Activated CD8-positive, alpha-beta T cell treated with anti-CD3 and anti-CD28 coated beads for 36 hours (primary cell): ENCODE measurements at regions not wholly inside any gene's neighbourhood (a gene's known extent, or its start where the extent isn't known, plus 50 kb on each side); places are given as distances from the start of the nearest gene placed in this dataset.
"Not testable (repeated sequence)": the region's sequence is repeated elsewhere in the genome, so short reads cannot be mapped to it uniquely, and the experiment has no call there.

ENCODE experiments used
- ATAC-seq: fragments of 200-7000 bp; cut with Tn5 transposase; one replicate; pipeline ENCODE4 v1.10.0; 2021; ENCODE audit warnings: mild to moderate bottlenecking, moderate library complexity
- CTCF ChIA-PET: fragments of 350-600 bp; sonication (Branson Sonifier 250); formaldehyde crosslinking; loops from one replicate; lab custom pipeline; 2021; ENCODE audit warnings: antibody characterized with exemption; lab: Charles Lee
- POLR2A ChIA-PET: fragments of 350-600 bp; sonication (Branson Sonifier 250); formaldehyde crosslinking; loops from one replicate; lab custom pipeline; 2021; ENCODE audit warnings: antibody characterized with exemption; lab: Charles Lee
- DNase-seq: peaks from one replicate; pipeline ENCODE4 v3.0.0-alpha.2; 2020
- H3K27ac Mint-ChIP-seq: one replicate; pipeline ENCODE4 v1.8.0; 2021; ENCODE audit warnings: mild to moderate bottlenecking, mixed read lengths
- H3K27me3 Mint-ChIP-seq: one replicate; pipeline ENCODE4 v1.8.0; 2021; ENCODE audit warnings: mixed read lengths
- H3K36me3 Mint-ChIP-seq: one replicate; pipeline ENCODE4 v1.8.0; 2021; ENCODE audit warnings: low read depth, mixed read lengths
- H3K4me1 Mint-ChIP-seq: one replicate; pipeline ENCODE4 v1.8.0; 2021; ENCODE audit warnings: low read depth, mixed read lengths
- H3K4me3 Mint-ChIP-seq: one replicate; pipeline ENCODE4 v1.8.0; 2021; ENCODE audit warnings: mild to moderate bottlenecking, moderate library complexity, mixed read lengths
- H3K9me3 Mint-ChIP-seq: one replicate; pipeline ENCODE4 v1.8.0; 2021; ENCODE audit warnings: mixed read lengths
- CTCF ChIP-seq: fragments of 200-600 bp; IDR thresholded peaks from one replicate; pipeline ENCODE4 v1.8.0; 2022; ENCODE audit warnings: antibody characterized with exemption, mild to moderate bottlenecking
- intact Hi-C: fragments of 100-400 bp; cut with micrococcal nuclease; formaldehyde crosslinking; loops from one replicate; pipeline ENCODE4 v1.10.0; 2022

GRCh38 chr11:23781803-23782560 lies 714.9 kb upstream of the LUZP2 start:
- intact Hi-C loops: no loop called here
- peaks cover 8% of the 10 kb centered on the region for H3K9me3 Mint-ChIP-seq
- H3K27ac Mint-ChIP-seq: no peak overlapping the region
- no peak for ATAC-seq
- DNase-seq: no peak
- no peak overlapping the region for H3K4me3 Mint-ChIP-seq
- no peaks in the 10 kb centered on the region for H3K4me1 Mint-ChIP-seq
- no peaks in the 10 kb centered on the region for H3K27me3 Mint-ChIP-seq
- ChIA-PET POLR2A (no interaction called here), CTCF (no interaction called here)
- H3K36me3 Mint-ChIP-seq: no peaks in the 10 kb centered on the region
- TF ChIP-seq CTCF: no peak

GRCh38 chr11:23786974-23787373 lies 709.9 kb upstream of the LUZP2 start:
- ATAC-seq, intact Hi-C loops, H3K27me3 Mint-ChIP-seq, CTCF ChIA-PET, POLR2A ChIA-PET, H3K4me1 Mint-ChIP-seq, H3K4me3 Mint-ChIP-seq, DNase-seq, H3K36me3 Mint-ChIP-seq, H3K27ac Mint-ChIP-seq, H3K9me3 Mint-ChIP-seq: not testable (repeated sequence)

- Mint-ChIP-seq H3K4me1 (no peaks in the 10 kb centered on the region), H3K4me3 (no peak overlapping the region), H3K27me3 (no peaks in the 10 kb centered on the region), H3K27ac (no peak overlapping the region), H3K36me3 (no peaks in the 10 kb centered on the region), H3K9me3 (peaks cover 3% of the 10 kb centered on the region)
- TF ChIP-seq CTCF: no peak
- ATAC-seq: no peak
- no peak for DNase-seq
- ChIA-PET POLR2A (interaction anchor here (0.6 kb wide), 1 partner anchor 418 kb away, joined by 3 read pairs; no protein-coding TSS in a partner anchor), CTCF (interaction anchor here (0.6 kb wide), 1 partner anchor 1160 kb away, joined by 3 read pairs; no protein-coding TSS in a partner anchor)
- intact Hi-C loops: no loop called here
Measured at GRCh38 chr11:23789200-23789853, 707.5 kb upstream of the LUZP2 start.

- H3K4me3 Mint-ChIP-seq: no peak overlapping the region
- H3K36me3 Mint-ChIP-seq: no peaks in the 10 kb centered on the region
- ATAC-seq (no peak), DNase-seq (no peak)
- ChIA-PET POLR2A (interaction anchor here (0.6 kb wide), 1 partner anchor 417 kb away, joined by 3 read pairs; no protein-coding TSS in a partner anchor), CTCF (interaction anchor here (0.6 kb wide), 1 partner anchor 1160 kb away, joined by 3 read pairs; no protein-coding TSS in a partner anchor)
- no peaks in the 10 kb centered on the region for H3K27me3 Mint-ChIP-seq
- no peak for TF ChIP-seq CTCF
- intact Hi-C loops: no loop called here
- H3K27ac Mint-ChIP-seq: no peak overlapping the region
- peaks cover 3% of the 10 kb centered on the region for H3K9me3 Mint-ChIP-seq
- H3K4me1 Mint-ChIP-seq: no peaks in the 10 kb centered on the region
Measured at GRCh38 chr11:23789938-23790371, 706.9 kb upstream of the LUZP2 start.

GRCh38 chr11:23797624-23798419 lies 699.0 kb upstream of the LUZP2 start:
- no peak overlapping the region for H3K27ac Mint-ChIP-seq
- no peaks in the 10 kb centered on the region for H3K4me1 Mint-ChIP-seq
- ChIA-PET CTCF (no interaction called here), POLR2A (no interaction called here)
- H3K4me3 Mint-ChIP-seq: no peak overlapping the region
- H3K27me3 Mint-ChIP-seq: no peaks in the 10 kb centered on the region
- no peaks in the 10 kb centered on the region for H3K36me3 Mint-ChIP-seq
- DNase-seq (no peak), ATAC-seq (no peak)
- no peak for TF ChIP-seq CTCF
- no peaks in the 10 kb centered on the region for H3K9me3 Mint-ChIP-seq
- intact Hi-C loops: no loop called here

GRCh38 chr11:23834306-23834705 lies 662.5 kb upstream of the LUZP2 start:
- H3K27ac Mint-ChIP-seq, H3K27me3 Mint-ChIP-seq, intact Hi-C loops, H3K9me3 Mint-ChIP-seq, H3K4me1 Mint-ChIP-seq, ATAC-seq, POLR2A ChIA-PET, DNase-seq, H3K4me3 Mint-ChIP-seq, H3K36me3 Mint-ChIP-seq, CTCF ChIA-PET: not testable (repeated sequence)
